ENCODE measurements at regions not wholly inside any gene's neighbourhood (a gene's known extent, or its start where the extent isn't known, plus 50 kb on each side); places are given as distances from the start of the nearest gene placed in this dataset.

- H3K36me3 ChIP-seq (ENCODE audit: control insufficient read depth, insufficient read depth, low read length) = no peaks in the 10 kb centered on the region
- no TSS peak for BruUV-seq (replicated peaks)
- H4K8ac ChIP-seq (ENCODE audit: low read depth in 2 of 2, low read length in 2 of 2) = no peak overlapping the region
- DNase-seq = no peak
- H3K4ac ChIP-seq (ENCODE audit: low read depth, low read length) = no peak overlapping the region
- H2AK9ac ChIP-seq (replicated peaks; ENCODE audit: low read depth, low read length, poor library complexity) = no peak overlapping the region
- no peak overlapping the region for H2BK20ac ChIP-seq (ENCODE audit: low read depth, low read length)
- H2BK5ac ChIP-seq (ENCODE audit: low read depth, low read length, poor library complexity, severe bottlenecking) = no peak overlapping the region
- no peak overlapping the region for H3K18ac ChIP-seq (ENCODE audit: low read depth, low read length)
- no peaks in the 10 kb centered on the region for H3K9me3 ChIP-seq (ENCODE audit: control insufficient read depth, insufficient read depth, low read length)
- H3K27ac ChIP-seq (ENCODE audit: insufficient read depth, low read length) = no peak overlapping the region
- H3K23ac ChIP-seq (ENCODE audit: low read depth, low read length) = no peak overlapping the region
- 60% methylated on average over 8 of the region's 23 CpGs; no CpG with 5 or more reads in 1 of the 2 experiments for WGBS, 2 experiments (ENCODE audit: extremely low coverage in 2 of 2, insufficient read length in 1 of 2)
- no peak overlapping the region for H2AK5ac ChIP-seq (ENCODE audit: low read depth, low read length)
- no peaks in the 10 kb centered on the region for H3K4me1 ChIP-seq (ENCODE audit: control insufficient read depth, insufficient read depth, low read length)
- H3K56ac ChIP-seq (ENCODE audit: extremely low read depth, insufficient read depth, low read length) = no peak overlapping the region
- intact Hi-C loops (cut with micrococcal nuclease) (no loop called here), dilution Hi-C loops (cut with HindIII; ENCODE audit: low sequenced_read_pairs, unreplicated experiment) (no loop called here), in situ Hi-C loops (cut with MboI; ENCODE audit: low sequenced_read_pairs) (no loop called here)
- no peak for ATAC-seq (ENCODE audit: low read depth)
- CTCF ChIA-PET = no interaction called here
- H3K9ac ChIP-seq (ENCODE audit: low read depth, low read length) = no peak overlapping the region
- H2BK120ac ChIP-seq (ENCODE audit: low read depth, low read length) = no peak overlapping the region
- no peak overlapping the region for H4K91ac ChIP-seq (ENCODE audit: insufficient read depth, low read depth, low read length)
- POLR2A ChIA-PET (ENCODE audit: unreplicated experiment) = no interaction called here
- H3K14ac ChIP-seq (replicated peaks; ENCODE audit: low read depth, low read length) = no peak overlapping the region
- no peaks in the 10 kb centered on the region for H3K79me1 ChIP-seq (ENCODE audit: low read depth in 1 of 2, low read length in 2 of 2)
- H4K20me1 ChIP-seq (ENCODE audit: insufficient read depth, low read length) = 0 out of 2 replicates have a peak, but pooled peaks cover 6% of the 10 kb centered on the region
- no peak overlapping the region for H2AFZ ChIP-seq (replicated peaks; ENCODE audit: low read length, poor library complexity)
- H3K27me3 ChIP-seq (ENCODE audit: control insufficient read depth, insufficient read depth, low read length) = peaks cover 46% of the 10 kb centered on the region
- no peak overlapping the region for H3K4me2 ChIP-seq (ENCODE audit: low read depth, low read length)
- H4K5ac ChIP-seq (ENCODE audit: low read depth, low read length) = no peak overlapping the region
- TF ChIP-seq RFX5 (IDR thresholded peaks at IDR 0.05; ENCODE audit: low read depth, low read length) (no peak), CTCF (conservative IDR thresholded peaks at IDR 0.05; ENCODE audit: low read depth, low read length) (no peak), SMC3 (IDR thresholded peaks at IDR 0.05; ENCODE audit: low read depth, low read length) (no peak), FOS (IDR thresholded peaks at IDR 0.05; ENCODE audit: low read depth, low read length) (no peak), POLR2A (IDR thresholded peaks at IDR 0.05; ENCODE audit: low read depth, low read length) (no peak), CHD1 (IDR thresholded peaks at IDR 0.05; ENCODE audit: low read depth, low read length) (no peak), ELK1 (IDR thresholded peaks at IDR 0.05; ENCODE audit: borderline replicate concordance, low read depth, low read length) (no peak), NFE2L2 (IDR thresholded peaks at IDR 0.05; ENCODE audit: low read depth, low read length) (no peak), MXI1 (IDR thresholded peaks at IDR 0.05; ENCODE audit: borderline replicate concordance, low read depth, low read length) (no peak), MAZ (IDR thresholded peaks at IDR 0.05; ENCODE audit: borderline replicate concordance, low read depth, low read length) (no peak), RCOR1 (IDR thresholded peaks at IDR 0.05; ENCODE audit: insufficient replicate concordance, low read length) (no peak), MAFK (IDR thresholded peaks at IDR 0.05; ENCODE audit: low read depth, low read length) (no peak), RAD21 (IDR thresholded peaks at IDR 0.05; ENCODE audit: low read length) (no peak), CEBPB (IDR thresholded peaks at IDR 0.05; ENCODE audit: low read depth, low read length) (no peak), BHLHE40 (IDR thresholded peaks at IDR 0.05; ENCODE audit: low read depth, low read length) (no peak), USF2 (IDR thresholded peaks at IDR 0.05; ENCODE audit: low read depth, low read length) (no peak)
- no peak overlapping the region for H2BK15ac ChIP-seq (ENCODE audit: low read depth, low read length)
- no peak overlapping the region for H3K4me3 ChIP-seq (ENCODE audit: insufficient read depth, low read depth, low read length)
- H3K9me1 ChIP-seq (ENCODE audit: insufficient read depth, low read length) = no peaks in the 10 kb centered on the region
Measured at GRCh38 chr20:62574230-62574993, 67.9 kb upstream of the SLCO4A1 start.

Measured in IMR-90 (cell line).